ENCODE measurements at regions not wholly inside any gene's neighbourhood (a gene's known extent, or its start where the extent isn't known, plus 50 kb on each side); places are given as distances from the start of the nearest gene placed in this dataset.

GRCh38 chr4:127179256-127180087 lies 453.3 kb upstream of the INTU start:
- TF ChIP-seq EZH2 (IDR thresholded peaks at IDR 0.05; ENCODE audit: insufficient read depth, poor library complexity, severe bottlenecking) (no peak), EZH2phosphoT487 (IDR thresholded peaks at IDR 0.05; ENCODE audit: insufficient read depth, low read depth) (no peak)

Measured in GM23248 (cell line).